Right atrium auricular region (tissue), 2 donors: ENCODE measurements at regions not wholly inside any gene's neighbourhood (a gene's known extent, or its start where the extent isn't known, plus 50 kb on each side); places are given as distances from the start of the nearest gene placed in this dataset.

Source experiments
- DNase-seq: peaks from one replicate; pipeline ENCODE4 v3.0.0-alpha.2; 2019; ENCODE audit warnings: low spot score
- H3K27ac ChIP-seq, 2 donors: fragments of 200-600 bp; sonication (generic); 1 replicate in 1 of 2; 2 replicates in 1 of 2; pipeline ENCODE4 v1.5.1; 2016 to 2019
- H3K27me3 ChIP-seq, 2 donors: fragments of 200-600 bp; sonication (generic); one replicate each; pipeline versions ENCODE4 v1.5.1 to v1.6.0; 2017 to 2019
- H3K36me3 ChIP-seq: fragments of 200-600 bp; sonication (generic); one replicate; pipeline ENCODE4 v1.5.1; 2016
- H3K4me1 ChIP-seq, 2 donors: fragments of 200-600 bp; sonication (generic); one replicate each; pipeline versions ENCODE4 v1.5.1 to v1.6.0; 2017 to 2019
- H3K4me3 ChIP-seq, 2 donors: fragments of 200-600 bp; sonication (generic); 1 replicate in 1 of 2; 2 replicates in 1 of 2; pipeline ENCODE4 v1.5.1; 2017 to 2019; ENCODE audit warnings: mild to moderate bottlenecking in 1 of 2, moderate library complexity in 1 of 2
- H3K9me3 ChIP-seq, 2 donors: fragments of 200-600 bp; sonication (generic); one replicate each; pipeline ENCODE4 v1.5.1; 2019
- CTCF ChIP-seq, 2 donors: fragments of 200-600 bp; sonication (generic); IDR thresholded peaks; one replicate each; pipeline ENCODE4 v1.5.1; 2019; ENCODE audit warnings: antibody characterized with exemption in 2 of 2

DNA sequence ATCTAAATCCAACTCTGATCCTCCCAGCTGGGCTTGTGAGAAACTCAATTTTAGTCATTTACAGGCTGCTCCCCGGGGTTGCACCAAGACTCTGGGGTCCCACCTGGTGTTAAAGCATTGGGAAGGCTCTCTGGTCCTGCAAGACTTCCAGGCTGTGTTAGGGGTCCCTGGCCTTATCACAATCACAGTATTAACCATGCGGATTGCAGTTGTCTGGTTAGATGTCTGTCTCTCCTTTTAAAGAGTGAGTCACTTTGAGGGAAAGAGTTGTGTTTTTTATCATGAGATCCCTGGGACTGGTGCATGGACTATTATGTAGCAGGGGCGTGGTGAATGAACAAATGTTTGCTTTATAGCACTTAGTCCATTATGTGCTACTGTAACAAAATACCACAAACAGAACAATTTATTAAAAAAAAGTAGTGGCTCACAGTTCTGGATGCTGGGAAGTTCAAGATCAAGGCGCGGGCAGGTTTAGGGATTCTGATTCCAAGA, 531.4 kb downstream of the FUT8 start:
- TF ChIP-seq CTCF (IDR thresholded peaks at IDR 0.05): no peak
- no peaks in the 10 kb centered on the region for H3K27me3 ChIP-seq
- no peaks in the 10 kb centered on the region for H3K4me1 ChIP-seq
- no peaks in the 10 kb centered on the region for H3K9me3 ChIP-seq
- H3K4me3 ChIP-seq: no peak overlapping the region
- H3K36me3 ChIP-seq: no peaks in the 10 kb centered on the region
- H3K27ac ChIP-seq: no peak overlapping the region
- no peak for DNase-seq

DNA sequence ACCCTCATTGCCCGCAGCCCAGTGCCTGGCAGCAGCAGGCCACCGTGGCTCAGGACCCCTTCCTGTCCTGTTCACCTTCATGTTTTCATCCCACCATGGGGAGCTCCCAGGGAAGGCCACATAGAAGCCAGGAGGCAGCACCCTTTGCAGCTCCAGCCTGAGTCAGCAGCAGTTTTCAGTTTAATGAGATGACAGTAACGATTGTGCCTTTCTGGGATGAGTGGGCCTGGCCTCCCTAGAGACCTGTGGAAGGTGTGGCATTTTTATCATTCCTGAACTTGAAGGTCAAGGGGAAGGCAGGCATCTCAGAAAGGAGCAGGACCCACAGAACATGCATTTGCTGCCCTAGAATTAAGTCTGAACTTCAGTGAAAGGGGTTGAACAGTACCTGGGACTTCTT, 532.8 kb downstream of the FUT8 start:
- no peaks in the 10 kb centered on the region for H3K9me3 ChIP-seq
- H3K27ac ChIP-seq: no peak overlapping the region
- H3K36me3 ChIP-seq: no peaks in the 10 kb centered on the region
- TF ChIP-seq CTCF (IDR thresholded peaks at IDR 0.05): no peak
- no peaks in the 10 kb centered on the region for H3K27me3 ChIP-seq
- H3K4me1 ChIP-seq: peaks cover 0 to 7% of the 10 kb centered on the region in 2 donors
- H3K4me3 ChIP-seq: no peak overlapping the region
- no peak for DNase-seq

- no peak for DNase-seq
- no peak for TF ChIP-seq CTCF (IDR thresholded peaks at IDR 0.05)
- Histone ChIP-seq H3K36me3 (no peaks in the 10 kb centered on the region), H3K27me3 (no peaks in the 10 kb centered on the region), H3K27ac (no peak overlapping the region), H3K9me3 (no peaks in the 10 kb centered on the region), H3K4me1 (peaks cover 0 to 7% of the 10 kb centered on the region in 2 donors), H3K4me3 (no peak overlapping the region)
Measured at GRCh38 chr14:65946494-65946893, 534.0 kb downstream of the FUT8 start.

- Histone ChIP-seq H3K27ac (no peak overlapping the region), H3K4me3 (no peak overlapping the region), H3K9me3 (no peaks in the 10 kb centered on the region), H3K4me1 (peaks cover 0 to 7% of the 10 kb centered on the region in 2 donors), H3K36me3 (no peaks in the 10 kb centered on the region), H3K27me3 (no peaks in the 10 kb centered on the region)
- no peak for DNase-seq
- TF ChIP-seq CTCF (IDR thresholded peaks at IDR 0.05): no peak
Measured at GRCh38 chr14:65948302-65948701, 535.8 kb downstream of the FUT8 start.

GRCh38 chr14:65949711-65950516, 536.3 kb upstream of the CCDC196 start:
- Histone ChIP-seq H3K36me3 (no peaks in the 10 kb centered on the region), H3K27me3 (no peaks in the 10 kb centered on the region), H3K4me3 (no peak overlapping the region), H3K27ac (no peak overlapping the region), H3K4me1 (peaks cover 0 to 7% of the 10 kb centered on the region in 2 donors), H3K9me3 (no peaks in the 10 kb centered on the region)
- no peak for TF ChIP-seq CTCF (IDR thresholded peaks at IDR 0.05)
- no peak for DNase-seq
